ENCODE measurements at regions not wholly inside any gene's neighbourhood (a gene's known extent, or its start where the extent isn't known, plus 50 kb on each side); places are given as distances from the start of the nearest gene placed in this dataset.

DNA sequence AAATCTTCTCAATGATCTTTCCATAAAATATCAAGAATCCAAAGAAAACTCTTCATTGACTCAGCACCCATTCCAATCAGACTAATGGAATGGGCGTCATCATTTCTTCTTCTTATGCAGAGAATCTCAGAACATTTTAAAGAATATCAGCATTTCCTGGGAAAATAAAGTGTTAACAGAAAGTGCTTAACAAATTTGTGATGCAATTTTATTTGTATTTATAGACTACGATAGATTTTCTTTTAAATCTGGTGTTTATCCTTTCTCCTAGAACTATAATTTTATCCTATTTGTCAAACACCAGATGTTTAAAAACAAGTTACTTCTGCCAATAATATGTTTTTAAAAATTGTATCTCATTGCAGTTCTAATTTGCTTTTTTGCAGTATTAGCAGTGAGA lies 330.7 kb downstream of the COL12A1 start:
- no peak for DNase-seq

DNA sequence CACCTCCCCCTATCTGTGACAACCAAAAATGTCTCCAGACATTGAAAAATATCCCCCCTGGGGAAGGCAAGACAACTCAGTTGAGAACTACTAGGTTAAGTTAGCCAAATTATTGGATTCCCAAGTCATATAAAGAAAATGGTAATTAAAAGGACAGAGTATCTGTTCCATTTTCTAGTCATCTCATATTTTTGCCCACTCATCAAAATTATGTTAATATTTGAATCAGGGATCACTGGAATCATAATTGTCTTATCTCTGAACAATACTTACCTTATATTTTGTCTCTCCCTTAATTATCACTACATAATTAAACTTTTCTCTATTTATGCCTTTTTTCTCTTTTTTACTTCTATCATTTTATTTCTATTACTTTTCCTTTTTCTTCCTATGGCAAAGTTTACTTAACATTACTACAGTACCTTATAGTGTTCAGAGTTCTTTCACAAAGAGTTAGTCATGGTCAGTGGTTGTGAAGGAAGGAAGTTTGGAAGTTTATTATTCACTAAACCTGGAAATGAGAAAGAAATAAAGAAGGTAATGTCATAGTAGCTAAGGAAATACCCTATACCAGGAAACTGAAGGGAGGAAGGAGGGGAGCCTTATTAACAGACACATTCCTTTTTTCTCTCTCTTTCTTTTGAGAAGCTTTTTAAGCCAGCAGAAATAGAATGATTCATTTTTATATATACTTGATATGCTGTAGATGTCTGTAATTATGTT lies 332.9 kb downstream of the COL12A1 start:
- no peak for DNase-seq

DNA sequence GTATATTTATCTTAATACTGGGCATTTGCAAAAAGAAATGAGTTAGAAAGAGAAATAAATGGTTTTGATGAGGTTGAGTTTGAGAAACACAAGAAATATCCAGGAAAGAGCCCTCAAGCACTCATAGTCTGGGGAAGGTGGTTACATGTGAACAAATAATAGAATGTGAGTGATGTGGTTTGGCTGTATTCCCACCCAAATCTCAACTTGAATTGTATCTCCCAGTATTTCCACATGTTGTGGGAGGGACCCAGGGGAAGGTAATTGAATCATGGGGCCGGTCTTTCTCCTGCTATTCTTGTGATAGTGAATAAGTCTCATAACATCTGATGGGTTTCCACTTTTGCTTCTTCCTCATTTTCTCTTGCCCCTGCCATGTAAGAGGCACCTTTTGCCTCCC lies 334.1 kb downstream of the COL12A1 start:
- DNase-seq: no peak

DNA sequence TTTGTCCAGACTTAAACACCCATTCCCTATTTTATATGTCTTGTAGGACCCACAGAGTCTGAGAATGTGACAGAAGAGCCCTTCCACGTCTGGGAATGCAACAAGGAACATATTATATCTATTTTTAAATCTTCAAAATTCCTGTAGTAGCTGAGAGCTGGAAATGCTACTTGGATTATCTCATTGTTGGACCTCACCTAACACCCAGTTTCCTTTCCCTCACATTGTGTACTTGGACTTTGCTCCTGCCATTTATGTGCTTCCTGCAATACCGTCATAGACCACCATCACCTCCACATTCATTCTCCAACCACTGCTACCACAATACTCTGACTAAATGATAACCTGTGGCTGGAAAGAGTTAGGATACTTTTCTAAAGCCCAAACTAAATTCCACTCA lies 335.4 kb downstream of the COL12A1 start:
- DNase-seq: no peak

DNA sequence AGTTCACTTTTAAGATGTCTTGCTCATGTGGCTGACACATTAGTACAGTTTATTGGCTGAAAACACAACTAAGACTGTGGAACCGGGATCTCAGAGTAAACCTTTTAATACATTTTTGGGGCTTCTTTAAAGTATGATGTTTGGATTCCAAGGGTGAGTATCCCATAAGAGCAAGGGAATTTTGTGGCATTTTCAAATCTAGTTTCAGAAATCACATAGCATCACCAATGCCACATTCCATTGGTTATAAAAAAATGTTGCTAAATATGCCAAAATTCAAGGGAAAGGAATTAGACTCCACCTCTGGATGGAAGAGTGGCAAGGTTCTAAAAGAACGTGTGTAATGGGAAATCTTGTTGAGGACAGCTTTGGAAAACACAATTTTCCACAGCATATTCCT lies 338.6 kb downstream of the COL12A1 start:
- no peak for DNase-seq

DNA sequence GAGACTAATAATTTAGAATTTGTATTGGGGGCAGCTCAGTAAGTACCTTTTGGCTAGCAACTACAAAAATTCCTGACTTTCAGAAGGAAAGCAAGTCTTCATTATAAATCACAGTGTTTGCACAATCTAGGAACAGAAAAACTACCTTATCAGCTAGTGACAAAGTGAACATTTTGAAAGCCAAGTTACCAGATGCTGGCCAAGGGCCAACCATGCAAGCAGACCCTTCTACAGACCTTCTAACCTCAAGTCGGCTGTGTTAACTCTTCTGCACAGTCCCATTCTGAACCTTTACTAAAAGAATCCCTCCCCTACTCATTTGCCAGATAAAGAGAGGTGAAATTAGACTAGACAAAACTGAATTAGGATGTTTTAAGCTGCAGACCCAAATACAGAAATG lies 341.9 kb downstream of the COL12A1 start:
- DNase-seq: no peak

DNA sequence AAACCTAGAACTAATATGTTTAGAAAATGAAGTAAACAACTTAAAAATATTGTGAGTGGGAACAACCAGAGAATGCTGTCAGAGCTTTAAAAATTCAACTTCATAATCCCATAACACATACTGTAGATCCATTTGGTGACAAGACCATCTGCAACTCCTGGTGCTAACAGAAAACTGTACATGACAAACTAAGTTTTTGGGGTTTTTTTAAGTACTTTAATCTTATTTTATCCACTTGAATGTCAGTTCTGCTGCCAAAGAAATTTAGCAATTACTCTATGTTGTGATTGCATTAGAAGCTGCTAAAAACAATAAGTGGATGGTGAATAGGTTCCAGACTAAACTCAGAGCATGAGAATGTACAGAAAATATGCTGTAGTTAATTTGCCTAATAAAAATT lies 345.4 kb downstream of the COL12A1 start:
- no peak for DNase-seq

DNA sequence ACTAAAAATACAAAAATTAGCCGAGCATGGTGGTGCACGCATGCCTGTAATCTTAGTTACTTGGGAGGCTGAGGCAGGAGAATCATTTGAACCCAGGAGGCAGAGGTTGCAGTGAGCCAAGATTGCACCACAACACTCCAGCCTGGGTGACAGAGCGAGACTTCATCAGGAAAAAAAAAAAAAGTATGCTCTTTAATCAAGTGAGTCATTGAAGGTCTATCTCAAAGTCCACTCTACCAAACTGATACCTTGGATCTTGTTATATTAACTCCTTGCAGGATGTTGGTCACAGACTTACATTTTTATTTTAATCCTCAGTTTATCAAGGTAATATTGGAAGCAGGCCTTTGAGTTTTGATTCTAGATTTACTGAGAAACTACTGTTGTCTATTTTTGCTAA lies 348.7 kb downstream of the COL12A1 start:
- DNase-seq: no peak

DNA sequence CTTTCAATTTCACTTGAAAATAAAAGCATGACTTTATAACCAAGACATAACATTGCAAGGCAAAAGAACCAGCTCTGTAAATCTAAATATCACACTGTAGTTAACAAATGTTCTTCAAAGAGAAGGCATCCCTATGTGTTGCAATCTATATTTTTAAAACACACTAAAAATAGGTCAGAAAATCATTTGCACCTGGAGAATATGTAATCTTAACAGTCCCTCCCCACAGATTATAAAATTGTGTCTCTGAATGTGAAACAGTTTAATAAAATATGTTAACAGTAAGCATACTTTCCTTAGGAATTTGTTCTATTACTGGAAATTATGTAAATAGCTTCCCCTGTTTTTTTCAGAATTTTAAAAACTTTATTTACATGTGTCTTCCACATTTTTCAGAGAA lies 351.9 kb downstream of the COL12A1 start:
- DNase-seq: no peak

DNA sequence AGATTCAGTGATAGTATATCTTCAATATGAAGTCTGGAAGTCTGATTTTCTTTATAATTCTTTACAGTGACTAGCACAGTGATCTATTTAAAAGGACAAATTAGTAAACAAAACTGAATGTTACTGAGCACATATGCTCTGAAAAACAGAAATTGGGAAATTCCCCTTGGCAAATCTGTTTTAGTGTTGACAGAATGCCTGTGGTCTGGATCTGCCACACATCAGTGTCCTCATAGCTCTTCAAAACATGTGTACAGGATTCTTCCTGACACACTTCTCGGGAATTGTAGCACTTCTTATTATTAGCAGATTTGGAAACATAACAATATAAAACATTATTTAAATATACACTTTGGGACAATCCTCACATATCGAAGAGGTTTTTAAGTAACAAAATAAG lies 354.3 kb downstream of the COL12A1 start:
- no peak for DNase-seq

DNA sequence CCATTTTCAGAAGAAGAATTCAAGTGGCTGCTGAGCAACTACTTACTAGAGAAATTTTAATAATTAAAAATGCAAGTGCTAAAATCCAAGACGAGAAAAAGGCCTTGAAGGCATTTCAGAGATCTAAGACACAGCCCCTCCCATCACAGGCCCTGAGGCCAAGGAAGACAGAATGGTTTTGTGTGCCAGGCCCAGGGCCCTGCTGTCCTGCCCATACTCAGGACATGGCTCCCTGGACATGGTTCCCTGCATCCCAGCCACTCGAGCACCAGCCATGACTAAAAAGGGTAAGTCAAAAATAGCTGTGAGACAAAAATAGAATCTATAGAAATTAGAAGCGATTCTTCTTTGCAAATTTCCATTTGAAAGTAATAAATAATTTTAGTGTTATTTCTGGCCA lies 364.9 kb downstream of the COL12A1 start:
- DNase-seq: no peak

DNA sequence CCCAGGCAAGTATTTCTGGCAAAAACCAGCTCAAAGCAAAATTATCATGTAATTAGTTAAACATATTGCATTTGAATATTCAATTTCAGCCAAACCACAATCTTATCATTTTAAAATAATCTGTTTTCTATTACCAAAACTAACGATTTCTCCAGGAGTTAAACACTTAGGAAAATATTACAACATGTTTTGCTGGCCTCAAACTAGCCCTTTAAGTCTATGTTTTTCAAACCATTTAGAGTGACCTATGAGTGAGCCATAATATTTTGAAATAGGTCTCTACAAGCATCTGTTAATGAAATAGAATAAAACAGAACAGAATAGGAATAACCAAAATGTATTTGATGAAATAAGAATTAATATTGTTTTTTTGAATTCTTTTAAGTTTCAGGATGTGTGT lies 370.9 kb downstream of the COL12A1 start:
- DNase-seq: no peak

DNA sequence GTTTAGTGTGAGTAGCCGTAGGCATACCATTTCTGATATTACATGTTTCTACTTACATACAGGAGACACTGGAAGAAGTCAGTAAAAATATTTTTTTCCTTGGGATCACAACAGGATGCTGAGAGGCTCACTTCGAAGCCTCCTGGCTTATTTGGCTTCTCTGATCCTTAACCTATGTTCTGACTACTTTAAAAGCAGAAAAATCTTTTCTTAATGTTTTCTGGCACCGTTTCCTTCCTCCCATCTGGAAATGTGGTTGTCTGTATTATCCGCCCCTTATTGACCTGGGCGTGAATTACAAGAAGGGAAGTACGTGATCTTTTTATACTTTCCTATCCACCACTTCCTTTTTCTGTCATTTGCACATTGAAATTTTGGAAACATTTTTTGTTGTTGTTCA lies 379.6 kb downstream of the COL12A1 start:
- no peak for DNase-seq

DNA sequence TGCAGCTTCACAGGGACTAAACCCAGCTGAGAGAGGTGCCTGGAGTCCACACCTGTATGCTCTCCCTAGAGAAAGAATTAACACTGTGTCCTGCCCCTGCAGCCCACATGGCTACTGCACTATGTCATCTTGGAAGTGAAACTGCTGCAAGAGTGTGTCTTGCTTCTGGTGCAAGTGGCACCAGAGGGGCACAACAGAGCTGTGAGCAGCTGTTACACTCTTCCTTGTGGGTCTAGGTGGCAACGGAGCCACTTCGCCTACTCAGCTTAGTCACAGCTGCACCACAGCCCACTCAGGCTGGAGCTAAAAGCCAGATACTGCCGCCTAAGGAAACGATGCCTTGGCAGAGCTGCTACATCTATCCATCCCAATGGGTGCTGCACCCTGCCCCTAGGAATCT lies 391.4 kb downstream of the COL12A1 start:
- DNase-seq: no peak

DNA sequence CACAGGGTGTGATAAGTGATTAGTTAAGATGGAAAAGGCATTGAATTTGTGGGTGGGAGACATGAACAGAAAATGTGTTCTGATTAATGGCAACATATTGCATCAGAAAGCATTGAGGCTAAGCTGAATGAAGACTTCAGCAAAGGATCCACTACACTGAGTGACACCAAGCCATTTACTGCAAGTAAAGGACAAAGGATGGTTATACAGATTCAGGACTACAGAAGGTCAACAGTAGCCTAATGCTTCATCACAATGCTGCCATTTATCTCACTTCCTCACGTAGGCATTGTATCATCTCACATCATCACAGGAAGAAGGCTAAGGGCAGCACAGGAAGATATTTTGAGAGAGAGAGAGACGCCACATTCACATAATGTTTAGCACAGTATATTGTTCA lies 398.2 kb downstream of the COL12A1 start:
- no peak for DNase-seq

DNA sequence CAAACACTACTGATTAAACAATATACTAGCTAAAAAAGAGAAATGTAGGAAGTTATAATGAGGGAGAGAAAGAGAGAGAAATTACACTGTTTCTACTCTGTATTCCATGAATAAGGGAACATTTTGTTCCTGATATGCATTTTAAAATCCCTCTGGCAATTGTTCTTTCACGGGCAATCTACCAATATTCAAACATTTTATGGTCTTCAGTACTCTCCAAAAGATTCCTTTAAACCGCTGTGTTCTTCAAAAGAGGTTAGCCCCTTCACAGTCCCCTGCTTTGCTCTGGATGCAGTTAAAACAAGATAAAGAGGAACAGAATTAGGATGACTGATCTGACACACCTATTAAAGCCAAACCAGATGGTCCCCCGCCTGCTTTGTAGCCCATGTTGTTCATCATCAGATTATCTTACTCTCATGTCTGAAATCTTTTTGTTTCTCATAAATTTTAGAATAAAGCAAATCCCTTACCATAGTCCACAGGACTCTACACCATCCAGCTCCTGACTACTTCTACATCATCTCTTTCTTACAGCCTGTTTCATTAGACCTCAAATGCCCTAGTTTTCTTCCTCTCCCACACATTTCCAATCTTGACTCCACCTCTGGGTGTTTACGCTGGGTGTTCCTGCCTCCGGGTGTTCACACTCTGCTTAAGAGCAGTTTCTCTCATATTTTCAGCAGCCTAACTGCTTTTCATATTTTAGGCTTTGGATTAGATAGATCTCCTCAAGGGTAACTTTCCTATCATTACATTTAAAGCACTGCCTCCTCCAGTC lies 399.7 kb downstream of the COL12A1 start:
- DNase-seq: no peak

DNA sequence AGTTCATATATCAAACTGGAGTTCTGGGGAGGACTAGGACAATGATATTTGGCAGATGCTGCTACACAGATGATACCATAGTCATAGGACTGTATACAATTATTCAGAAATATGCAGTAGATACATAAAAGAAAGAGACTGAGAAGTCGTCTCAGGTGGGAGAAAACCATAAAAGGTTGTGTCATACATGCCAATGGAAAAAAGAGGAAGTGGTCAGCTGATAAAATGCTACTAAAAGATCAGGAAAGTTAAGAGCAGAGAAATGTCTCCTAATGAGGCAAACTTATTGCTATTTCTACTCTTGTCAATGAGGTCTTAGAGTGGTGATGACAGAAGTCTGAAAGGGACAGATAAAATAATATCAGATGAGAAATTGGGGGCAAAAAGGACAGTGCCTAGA lies 407.6 kb downstream of the COL12A1 start:
- DNase-seq: no peak

DNA sequence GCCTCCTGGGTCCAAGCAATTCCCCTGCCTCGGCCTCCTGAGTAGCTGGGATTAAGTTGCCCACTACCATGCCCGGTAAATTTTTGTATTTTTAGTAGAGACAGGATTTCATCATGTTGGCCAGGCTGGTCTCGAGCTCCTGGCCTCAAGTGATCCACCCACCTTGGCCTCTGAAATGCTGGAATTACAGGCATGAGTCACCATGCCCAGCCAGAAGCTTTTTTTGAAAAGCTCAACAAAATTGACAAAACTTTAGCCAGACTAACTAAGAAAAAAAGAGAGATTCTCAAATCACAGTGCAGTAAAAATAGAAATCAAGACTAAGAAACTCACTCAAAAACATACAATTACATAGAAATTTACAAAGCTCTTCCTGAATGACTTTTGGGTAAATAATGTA lies 420.6 kb downstream of the COL12A1 start:
- no peak for DNase-seq

DNA sequence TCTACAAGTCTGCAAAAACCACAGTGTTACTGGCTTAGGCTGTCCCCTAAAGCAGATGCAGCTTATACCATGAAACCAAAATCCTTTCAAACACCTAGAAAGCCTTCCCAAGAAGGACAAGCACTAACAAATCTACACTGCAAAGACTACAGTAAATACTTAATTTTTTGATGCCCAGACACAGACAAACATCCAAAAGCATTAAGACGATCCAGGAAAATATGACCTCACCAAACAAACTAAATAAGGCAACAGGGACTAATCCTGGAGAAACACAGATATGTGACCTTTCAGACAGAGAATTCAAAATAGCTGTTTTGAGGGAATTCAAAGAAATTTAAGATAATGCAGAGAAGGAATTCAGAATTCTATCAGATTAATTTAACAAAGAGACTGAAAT lies 423.5 kb downstream of the COL12A1 start:
- DNase-seq: no peak

DNA sequence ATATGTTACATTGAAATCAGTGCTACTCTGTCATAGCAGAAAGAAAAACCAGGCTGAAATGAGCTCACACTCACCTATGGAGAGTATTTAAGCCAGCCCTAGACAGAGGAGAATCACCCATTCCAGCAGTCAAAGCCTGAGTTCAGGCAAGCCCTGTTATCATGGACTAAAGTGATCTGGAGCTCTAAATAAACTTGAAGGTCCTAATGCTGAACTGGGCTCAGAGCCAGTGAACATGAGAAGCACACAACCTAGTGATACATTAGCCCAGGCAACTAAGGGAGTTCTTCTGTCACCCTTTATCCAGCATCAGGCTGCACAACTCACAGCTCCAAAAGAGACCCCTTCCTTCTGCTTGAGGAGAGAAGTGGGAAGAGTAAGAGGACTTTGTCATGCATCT lies 425.0 kb downstream of the COL12A1 start:
- no peak for DNase-seq

DNA sequence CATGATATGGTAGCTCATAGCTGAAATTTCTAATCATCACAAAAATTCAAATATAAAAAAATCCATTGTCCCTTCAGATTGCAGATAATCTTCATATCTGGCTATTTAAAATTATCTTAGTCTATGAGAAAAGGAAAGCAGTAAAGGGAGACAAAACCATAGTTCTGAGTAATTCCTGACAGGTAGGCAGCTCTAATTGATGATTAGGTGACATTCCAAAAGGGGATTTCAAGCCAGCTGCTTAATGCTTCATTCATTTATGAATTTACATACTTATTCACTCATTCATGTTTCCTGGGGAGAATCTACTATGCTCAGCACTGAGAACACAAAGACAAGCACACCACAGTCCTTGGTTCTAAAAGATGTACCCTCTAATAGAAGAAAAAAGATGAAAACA lies 437.1 kb downstream of the COL12A1 start:
- DNase-seq: no peak

DNA sequence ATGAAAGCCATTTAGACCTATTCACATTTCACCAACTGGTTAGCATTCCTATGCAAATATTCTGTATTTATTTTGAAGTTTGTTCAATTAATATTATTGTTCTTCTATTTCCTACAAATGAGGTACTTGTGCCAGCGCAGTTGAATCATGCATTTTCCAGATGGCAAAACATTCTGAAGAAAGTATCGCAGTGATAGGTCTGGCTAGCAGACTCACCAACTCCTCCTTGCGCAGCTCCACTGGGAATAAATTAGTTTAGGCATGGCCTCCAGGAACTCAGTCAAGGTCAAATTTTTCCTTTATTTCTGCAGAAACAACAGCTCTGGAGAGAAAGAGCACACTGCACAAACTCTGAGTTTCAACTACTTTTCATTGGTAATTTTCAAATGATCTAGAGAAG lies 437.7 kb downstream of the COL12A1 start:
- DNase-seq: no peak

DNA sequence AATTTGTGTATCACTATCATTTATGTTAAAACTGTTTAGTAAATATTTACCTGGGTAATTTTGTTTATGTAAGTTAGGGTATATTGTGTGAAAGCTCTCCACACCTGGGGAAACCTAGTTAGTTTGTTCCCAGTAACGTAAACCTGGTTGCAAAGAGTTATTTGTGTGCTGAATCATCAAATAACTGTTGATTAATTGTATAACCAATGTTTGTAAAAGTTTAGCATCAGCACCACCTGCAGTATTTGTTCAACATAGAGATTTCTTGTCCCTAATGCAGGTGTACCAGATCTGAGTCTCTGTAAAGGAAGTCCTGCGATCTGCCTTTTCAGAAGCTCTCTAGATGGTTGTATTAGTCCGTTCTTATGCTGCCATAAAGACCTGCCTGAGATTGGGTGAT lies 440.4 kb downstream of the COL12A1 start:
- DNase-seq: no peak

DNA sequence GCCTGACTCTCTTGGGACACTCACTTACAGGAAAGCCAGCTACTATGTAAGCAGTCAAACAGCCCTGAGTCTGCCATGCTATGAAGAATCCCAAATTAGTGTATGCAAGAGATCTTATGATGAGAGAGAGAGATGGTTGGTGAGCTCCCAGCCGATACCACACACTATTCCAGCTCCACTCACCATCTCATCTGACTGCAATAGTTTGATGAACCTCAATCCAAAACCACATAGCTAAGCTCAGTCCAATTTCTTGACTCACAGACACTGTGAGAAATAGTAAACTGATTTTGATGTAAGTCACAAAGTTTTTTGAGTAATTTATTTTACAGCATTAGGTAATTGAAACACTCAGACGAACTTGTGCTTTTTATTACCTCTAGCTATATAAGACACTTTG lies 441.4 kb downstream of the COL12A1 start:
- DNase-seq: no peak

DNA sequence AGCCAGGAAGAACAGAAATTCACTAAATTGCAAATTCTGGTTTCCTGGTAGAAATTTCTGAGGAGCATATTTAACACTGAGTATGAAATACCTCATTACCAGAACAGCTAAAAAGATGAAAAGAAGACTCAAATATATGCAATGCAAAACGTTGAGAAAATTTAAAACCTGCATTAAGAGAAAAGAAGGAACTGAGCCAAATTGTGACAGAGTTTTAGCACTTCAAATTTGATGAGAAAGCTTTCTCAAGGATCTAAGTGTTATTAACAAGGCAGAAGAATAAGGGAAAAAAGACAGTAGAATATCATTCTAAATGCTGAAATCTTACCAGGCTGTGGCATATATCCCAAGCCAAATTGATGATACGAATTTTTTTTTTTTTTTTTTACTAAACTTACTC lies 443.0 kb downstream of the COL12A1 start:
- DNase-seq: no peak

Data from KG1 (cell line).